LHCN-M2 (cell line): ENCODE measurements at regions not wholly inside any gene's neighbourhood (a gene's known extent, or its start where the extent isn't known, plus 50 kb on each side); places are given as distances from the start of the nearest gene placed in this dataset.

Experiments used
- DNase-seq: peaks from one replicate; pipeline ENCODE4 v3.0.0-alpha.2; 2012; ENCODE audit warnings: low read depth

DNA sequence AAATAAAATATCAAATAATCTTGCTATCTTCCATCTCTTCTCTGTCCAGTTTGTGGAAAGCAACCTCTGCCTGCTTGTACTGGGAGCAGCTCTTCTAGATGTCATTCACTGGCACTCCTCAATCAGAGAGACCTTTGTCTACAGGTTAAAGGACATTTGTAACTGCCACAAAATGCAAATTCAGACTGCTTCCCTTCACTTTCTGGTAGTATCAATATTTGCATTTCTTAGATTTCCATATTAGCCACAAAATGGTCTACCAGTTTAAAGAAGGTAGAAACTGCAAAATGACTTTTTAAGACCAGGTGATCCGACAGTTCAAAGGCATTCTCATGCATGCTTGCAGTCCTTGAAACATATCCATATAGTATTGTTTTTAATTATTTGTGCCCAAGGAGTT, 51.7 kb upstream of the RCN1 start:
- DNase-seq = no peak

DNA sequence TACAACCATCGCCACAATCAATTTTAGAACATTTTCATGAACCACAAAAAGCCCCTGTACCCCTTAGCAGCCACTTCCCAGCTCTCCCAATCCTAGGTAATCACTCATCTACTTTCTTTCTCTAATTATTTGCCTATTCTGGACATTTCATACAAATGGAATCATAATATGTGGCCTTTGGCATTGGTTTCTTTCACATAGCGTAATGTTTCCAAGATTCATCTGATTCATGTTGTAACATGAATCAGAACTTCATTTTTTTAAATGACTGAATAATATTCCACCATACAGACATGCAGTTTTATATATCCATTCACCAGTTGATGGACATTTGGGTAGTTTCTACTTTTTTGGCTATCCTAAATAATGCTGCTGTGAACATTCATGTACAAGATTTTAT, 56.2 kb upstream of the RCN1 start:
- peak; percentile 43 for DNase-seq

DNA sequence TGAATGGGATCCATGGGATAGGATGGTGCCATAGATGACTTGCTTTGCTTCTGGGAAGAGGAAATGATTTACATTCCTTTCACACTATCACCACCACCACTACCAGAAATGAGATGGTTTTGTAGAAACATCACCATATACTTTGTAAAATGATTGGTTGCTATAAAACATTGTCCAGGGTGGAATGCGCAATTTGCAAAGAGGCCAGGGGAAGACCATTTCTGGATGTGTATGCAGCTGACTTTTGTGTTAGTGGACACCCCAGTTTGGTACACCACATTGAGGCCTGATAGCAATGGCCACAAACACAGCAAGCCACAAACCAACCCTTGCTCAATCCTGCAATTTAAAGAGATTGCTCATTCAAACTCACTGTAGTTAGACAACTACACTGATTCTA, 56.7 kb upstream of the RCN1 start:
- DNase-seq = peak; percentile 96

DNA sequence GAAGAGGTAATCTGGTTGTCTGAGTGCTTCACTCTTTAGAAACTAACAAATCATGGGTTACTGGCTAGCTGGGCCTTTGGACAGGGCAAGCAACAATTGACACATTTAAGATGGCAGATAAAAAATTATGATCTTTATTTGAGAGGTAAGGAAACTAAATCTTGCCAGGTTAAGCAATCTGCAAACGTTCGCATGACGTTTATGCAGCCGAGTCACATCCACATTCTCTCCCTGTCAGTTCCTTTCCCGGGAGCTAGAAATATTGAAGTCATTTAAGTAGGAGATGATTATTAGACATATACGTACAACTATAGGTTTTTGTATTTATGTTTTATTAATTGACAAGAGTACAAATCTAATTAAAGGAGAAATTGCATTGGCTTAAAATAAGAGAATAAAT, 57.4 kb upstream of the RCN1 start:
- no peak for DNase-seq

DNA sequence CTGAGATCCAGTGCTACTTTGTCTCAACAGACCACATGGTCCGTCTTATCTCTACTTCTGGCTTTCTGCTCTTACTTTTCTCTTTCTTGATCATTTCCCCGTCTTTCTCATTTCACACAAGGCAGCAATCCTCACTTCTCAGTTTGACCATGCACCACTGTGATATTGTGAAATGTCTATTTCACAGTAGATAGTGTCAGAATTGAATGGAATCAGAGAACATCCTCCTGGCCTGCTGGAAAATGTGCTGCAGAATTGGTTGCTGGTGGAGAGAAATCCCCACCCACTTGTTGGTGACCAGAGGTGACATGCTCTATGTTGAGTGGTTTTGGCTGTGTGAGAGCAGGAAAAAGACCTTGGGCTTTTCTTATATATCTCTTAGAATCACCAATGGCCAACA, 57.8 kb upstream of the RCN1 start:
- no peak for DNase-seq

DNA sequence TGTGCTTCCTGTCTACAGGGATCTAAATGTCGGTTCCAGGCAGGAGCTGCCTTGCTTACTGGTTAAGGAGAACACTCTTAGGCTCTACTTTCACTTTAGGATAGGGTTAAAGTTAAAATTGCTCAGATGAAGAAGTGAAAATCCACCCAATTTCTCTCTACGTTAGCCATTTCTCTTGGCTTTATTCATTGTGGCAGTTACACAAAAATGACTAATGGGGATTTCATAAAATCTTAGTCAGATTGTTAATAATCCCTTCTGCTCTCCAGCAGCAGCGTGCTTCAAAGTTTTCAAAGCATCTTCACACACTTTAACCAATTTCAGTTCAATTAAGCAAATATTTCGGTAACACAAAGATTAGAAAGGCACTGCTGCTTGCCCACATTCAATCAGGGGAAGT, 58.4 kb upstream of the RCN1 start:
- no peak for DNase-seq

DNA sequence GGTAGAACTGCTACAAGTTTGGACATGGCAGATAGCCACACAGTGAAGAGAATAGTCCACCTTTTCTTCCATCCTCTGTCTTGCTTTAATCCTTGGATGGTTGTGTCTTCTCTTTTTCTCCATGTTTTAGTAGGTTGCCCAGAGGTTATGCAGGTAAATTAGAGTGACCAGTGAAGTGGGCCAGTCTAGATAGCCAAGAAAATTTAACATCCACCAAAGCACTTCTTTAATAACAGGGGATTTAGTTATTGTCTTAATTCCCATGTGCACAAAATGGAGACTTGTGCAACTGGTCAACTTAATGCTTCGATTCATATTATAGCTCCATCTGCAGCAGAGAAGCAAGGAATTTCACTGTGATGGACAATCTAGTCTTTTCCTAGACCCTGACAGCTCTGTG, 58.8 kb upstream of the RCN1 start:
- DNase-seq = no peak

DNA sequence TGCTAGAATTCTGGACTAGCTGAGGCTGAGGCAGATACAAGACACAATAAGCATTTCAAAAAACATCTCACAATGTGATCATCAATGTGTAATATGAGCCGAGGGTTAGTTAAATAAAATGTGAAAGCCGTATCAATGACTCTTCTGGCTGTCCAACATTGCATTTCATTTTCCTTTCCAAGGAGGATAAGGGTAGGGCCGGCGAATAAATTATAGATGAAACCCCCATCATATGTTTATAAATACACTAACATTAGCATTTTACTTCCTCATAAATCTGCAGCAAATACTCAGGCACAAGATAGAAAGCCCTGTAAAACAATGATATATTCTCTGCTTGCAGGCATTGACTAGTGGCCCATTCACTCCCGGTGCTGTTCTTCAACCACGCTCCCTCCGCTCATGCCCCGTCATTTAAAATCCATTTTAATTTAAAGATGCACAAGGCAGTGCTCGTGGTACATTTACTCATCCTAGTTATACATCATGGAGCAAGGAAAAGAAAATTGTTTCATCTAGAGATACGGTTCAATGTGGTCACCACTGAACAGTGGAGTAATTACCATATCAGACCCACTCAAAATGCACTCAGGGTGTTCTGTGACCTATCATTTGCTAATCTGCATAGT, 59.9 kb upstream of the RCN1 start:
- no peak for DNase-seq

DNA sequence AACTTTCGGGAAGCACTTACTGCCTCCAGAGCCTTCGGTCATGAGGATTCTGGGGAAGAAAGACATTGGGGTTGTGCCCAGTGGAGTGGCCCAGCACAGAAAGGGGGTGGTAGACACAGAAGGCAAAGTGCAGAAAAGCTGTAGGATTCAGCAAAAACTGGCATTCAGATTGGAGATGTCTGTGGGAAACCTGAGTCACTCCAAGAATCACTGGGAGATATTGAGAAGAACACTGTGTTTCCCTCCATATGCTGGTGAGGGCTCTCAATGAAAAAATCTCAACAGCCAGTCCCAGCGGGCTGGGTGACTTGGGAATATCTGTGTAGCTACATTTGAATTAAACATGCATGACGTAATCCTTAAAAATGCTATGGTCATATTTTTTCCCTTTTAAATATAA, 61.2 kb upstream of the RCN1 start:
- peak; percentile 67 for DNase-seq

DNA sequence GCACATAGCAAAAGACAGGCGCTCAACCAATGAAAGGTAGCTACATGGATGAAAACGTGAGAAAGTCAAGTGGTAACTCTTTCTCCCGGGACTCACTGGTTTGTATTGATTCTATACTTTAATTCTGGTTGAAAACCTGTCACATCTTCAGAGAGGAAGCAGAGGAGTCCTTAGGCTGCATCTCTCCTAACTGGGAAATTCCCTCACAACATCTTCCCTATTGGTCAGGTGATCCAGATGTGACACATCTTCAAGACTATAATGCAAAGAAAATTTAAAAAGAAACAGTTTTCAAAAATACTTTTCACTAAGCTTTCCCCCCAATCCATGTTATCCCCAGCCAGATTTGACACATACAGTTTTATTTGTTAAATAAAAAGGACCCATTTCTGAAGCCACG, 62.7 kb upstream of the RCN1 start:
- DNase-seq = no peak

DNA sequence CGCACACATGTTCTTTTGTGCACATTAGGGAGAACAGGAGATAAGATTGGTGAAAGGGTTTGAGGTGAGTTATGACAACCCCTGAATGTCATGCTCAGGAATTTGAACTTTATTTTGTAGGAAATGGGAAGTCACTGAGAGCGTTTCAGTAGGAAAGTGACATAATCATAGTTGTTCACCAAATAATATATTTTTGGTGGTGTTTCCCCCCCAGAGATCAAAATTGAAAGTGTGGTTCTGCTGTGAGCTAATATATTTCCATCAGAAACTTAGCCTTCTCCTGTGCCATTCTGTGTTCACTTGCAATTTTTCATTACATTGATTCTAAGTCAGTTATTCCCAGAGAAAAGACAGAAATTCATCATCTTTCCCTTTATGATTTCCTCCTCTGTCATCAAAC, 64.1 kb upstream of the RCN1 start:
- DNase-seq = no peak

DNA sequence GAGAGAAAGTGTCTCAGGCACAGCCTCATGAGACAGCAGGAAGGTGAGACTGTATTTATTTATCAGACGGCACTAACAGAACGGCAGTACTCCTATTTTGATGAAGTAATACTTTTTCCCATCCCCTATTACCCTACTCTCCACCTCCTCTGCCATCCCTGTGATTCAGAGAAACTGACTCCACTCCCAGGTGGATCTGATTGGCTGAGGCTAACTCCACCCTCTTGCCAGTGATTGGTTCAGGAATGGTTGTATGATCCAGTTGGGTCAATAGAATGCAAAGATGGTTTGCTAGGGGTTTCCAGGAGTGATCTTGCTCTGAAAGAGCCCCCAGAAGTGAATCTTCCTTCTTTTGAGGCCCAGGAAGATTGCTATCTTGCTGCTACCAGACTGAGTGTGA, 65.9 kb upstream of the RCN1 start:
- no peak for DNase-seq

DNA sequence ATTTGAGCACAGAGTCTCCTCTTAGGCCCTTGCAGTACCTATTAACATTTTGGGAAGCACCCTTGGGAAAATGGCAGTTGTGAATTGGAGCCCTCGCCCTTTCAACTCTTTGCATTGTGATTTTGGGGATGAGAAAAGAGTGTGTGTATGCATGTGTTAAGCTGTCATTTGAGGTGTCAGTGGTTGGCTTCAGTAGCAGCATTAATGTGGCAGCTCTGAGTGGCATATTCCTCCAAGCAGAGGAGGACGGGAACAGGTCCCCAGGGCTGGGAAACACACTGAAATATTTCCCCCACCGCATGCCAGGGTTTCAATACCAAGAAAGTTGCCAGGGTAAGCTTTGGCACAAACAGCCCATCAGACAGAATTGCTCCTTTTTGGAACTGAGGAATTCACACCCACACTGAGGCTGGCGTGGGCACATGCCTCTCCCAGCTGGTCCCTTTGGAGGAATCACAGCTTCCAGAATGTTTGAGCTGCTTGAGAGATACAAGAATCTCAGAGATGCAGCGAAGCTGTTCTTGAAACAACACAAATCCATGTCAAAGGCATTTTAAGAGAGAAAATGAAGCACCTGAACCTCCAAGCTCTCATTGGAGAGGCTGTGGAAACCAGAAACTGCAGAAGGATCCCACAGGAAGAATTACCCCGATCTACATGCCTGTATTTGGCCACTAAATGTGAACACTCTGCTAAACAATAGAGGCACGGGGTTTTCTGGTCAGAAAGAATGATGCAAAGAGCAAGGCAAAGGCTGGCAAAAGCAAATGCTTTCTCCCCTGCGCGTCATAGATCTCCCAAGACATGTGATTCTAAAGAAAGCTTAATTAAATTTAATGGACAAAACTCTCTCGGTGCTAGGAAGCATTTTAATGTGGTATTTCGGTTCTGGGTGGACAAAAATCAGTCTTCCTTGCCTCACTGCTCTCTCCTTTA, 67.2 kb upstream of the RCN1 start:
- no peak for DNase-seq

DNA sequence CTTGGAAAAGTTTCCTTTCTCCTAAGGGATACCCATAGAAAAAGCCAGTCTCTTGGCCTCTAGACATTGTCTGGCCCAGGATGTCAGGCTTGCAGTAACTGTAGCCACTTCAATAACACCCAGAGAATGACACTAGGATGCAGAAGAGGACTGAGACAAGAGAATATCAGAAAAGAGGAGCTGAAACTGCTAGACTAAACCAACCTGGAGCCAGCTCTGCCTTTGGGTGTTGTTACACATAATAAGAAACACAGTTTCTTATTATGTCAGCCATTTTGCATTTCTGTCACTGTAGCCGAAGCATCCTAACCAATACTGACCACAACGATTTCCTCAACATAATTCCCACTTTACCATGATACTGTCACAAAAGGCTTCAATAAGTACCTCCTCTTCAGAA, 72.2 kb upstream of the RCN1 start:
- no peak for DNase-seq

DNA sequence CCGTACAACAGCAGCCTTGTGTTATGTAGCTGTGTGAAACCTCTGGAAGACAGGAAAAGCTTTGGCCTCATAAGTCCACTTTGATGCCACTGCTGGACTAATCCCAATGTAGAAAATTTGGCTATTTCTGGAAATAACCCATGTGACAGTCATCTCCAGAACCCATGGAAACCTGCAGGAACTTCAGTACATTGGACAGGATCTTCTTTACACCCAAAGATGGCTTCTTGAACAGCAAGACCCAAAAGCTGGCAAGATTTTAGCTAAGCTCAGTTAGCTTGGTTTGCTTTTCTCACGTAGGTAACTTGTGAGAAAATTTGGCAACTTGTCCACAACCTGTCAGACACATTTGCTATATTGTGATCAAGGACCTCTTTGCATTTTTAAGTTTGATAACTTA, 74.8 kb upstream of the RCN1 start:
- no peak for DNase-seq

DNA sequence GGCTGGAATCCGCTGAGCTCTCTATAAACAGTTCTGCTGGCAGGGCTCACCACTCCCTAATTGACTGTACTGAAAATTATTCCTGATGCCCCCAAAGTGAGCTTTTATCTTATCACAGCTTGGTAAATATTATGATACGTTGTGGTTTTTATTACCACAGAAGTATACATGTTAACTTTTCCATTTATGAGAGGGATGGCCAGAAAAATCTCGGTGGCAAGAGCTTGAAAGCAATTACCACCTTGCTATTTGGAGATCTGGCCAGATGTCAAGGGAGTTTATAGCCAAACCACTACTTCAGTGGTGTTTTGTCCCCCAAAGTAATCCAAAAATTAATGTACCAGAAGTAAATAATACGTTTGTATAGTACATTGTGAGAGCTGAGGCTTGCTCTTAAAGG, 75.4 kb upstream of the RCN1 start:
- DNase-seq = no peak

DNA sequence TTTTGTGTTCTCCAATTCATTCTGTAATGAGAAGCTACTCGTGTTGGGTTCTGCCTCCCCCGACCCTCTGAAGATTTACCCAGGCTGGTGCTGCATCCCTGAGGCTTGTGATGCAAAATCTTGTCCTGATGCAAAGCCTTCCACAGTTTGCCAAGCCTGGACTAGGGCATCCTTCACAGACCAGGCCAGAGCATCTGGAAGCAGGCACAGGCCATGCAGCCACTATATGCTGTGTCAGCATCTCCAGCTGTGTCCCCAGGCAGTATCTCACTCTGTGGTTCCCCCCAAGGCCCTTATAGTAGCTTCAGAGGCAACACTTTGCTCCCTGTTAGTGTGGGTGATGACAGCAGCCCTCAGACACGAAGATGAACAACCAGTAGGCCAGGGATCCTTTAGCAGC, 77.3 kb upstream of the RCN1 start:
- DNase-seq = no peak

DNA sequence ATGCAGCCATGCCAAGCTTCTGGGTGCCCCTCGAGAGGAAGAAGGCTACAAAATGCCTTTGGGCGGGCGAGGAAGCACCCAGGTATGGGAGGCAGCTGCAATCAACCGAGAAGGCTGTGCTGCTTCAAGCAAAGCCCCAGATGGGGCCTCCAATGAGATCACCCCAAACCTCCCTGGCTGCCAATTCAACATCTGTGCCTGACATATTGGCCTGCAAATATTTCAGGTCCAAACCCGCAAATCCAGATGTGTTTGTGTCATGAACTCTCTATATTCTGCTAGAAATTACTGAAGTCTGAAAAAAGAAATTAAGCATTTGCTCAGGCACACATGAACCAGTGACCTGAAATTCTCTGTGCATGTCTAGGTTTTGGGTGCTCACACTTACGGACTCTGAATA, 78.8 kb upstream of the RCN1 start:
- no peak for DNase-seq

DNA sequence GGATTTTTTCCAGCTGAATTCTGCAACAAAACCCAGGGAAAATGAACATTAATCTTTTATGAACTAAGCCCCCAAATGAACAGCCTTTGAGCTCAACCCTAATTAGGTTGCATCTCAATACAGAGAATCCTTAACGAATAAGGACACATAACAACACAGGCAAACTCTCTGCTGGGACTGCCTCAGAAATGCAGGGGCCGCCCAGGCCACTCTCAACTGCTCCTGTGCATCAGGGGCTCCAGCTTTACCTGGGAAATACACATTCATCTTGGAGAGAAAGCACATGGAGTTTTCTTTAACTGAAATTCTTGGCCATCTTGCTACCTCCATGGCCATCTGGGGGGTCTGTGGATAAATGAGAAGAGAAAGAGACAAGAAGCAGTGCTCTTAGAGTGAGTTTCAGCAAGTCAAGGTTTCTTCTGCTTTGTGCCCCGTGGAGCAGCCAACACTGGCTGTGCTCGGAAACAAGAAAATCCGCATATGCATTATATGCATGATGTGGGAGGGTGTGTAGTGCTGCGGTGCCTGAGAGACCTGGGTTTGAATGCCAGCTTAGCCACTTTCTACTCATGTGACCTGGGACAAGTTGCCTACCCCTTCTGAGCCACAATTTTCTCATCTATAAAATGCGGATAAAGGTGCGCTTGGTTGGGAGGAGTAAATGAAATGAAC, 81.9 kb upstream of the RCN1 start:
- no peak for DNase-seq

DNA sequence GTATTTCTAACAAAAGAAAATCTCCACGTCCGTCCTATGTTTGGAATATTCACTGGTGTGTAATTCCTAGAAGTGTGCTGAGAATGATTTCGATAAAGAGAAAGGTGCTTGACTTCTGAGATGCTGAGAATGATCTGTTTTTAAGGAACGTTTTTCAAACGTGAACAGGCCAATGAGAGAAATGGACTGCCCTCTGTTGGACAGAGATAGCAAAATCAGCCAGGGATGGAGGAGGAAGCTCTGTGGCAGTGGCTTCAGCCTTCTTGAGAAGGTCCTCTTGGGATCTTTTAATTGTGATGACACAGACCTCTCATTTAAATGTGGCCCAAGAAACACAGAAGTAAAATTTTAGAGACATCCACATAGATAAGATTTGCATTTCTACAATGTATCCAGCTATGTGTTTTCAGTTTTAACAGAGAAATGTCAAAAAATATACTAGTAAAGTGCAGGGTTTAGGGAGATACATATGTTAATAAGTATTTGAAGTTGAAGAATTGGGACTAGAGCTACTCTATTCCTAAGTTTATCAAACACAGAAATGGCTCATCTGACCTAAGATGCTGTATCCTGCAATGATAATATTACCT, 84.0 kb upstream of the RCN1 start:
- peak; percentile 47 for DNase-seq

DNA sequence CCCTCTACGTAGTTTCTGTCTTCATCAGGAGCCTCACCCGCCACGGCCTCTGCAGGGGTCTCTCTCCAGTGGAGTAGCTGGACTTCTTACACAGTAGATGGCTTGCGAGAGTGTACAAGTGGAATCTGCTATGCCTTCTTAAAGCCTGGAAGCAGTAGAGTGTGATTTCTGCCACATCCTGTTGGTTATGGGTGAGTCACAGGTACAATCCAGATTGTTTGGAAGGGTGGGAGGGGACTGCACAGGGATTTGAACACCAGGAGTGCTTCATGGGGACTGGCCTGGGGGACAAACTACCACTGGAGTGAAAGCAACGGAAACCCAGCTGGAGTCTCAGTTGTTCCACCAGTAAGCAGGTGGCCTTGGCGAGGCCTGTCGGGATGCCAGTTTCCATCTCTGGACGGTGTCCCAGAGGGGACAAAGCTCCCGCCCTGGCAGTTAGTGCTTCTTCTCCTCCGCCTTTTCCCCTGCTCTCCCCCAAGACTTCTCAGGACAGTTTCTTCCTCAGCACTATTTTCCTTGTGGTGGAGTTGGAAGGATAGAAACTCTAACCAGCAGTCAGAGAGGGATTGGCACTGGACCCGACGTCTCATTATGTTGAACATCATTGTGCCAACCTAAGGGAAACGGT, 85.0 kb upstream of the RCN1 start:
- DNase-seq = peak; percentile 44

DNA sequence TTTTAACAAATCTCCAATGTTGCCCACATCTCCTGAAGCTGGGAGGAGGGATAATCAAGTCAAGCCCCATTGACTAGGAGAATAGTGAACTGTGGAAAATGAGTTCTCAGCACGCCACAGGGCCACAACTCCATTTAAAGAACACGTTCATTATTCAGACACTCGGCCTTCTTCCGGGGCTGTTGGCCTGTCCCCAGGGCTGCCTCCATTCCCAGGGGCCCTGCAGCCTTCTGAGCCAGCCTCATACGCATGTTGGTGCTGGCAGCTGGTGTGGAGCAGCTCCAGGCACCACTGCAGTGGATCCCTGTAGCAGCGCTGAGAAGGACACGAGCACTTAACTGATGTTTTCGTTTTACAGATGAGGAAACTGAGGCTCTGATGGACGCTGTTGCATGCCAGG, 87.5 kb upstream of the RCN1 start:
- DNase-seq = no peak
